Endothelial cell (in vitro differentiated cells): ENCODE measurements at regions not wholly inside any gene's neighbourhood (a gene's known extent, or its start where the extent isn't known, plus 50 kb on each side); places are given as distances from the start of the nearest gene placed in this dataset.

ENCODE experiments used
- DNase-seq: peaks from one replicate; pipeline ENCODE4 v3.0.0; 2021; ENCODE audit warnings: low spot score
- H3K27ac Mint-ChIP-seq: one replicate; pipeline ENCODE4 v1.8.0; 2021; ENCODE audit warnings: mixed read lengths, inconsistent platforms; ENCODE audit not compliant: unreplicated experiment
- H3K27me3 Mint-ChIP-seq: one replicate; pipeline ENCODE4 v1.8.0; 2021; ENCODE audit warnings: mild to moderate bottlenecking, moderate library complexity, mixed read lengths, inconsistent platforms; ENCODE audit not compliant: unreplicated experiment
- H3K36me3 Mint-ChIP-seq: one replicate; pipeline ENCODE4 v1.8.0; 2021; ENCODE audit warnings: mild to moderate bottlenecking, low read depth, mixed read lengths, inconsistent platforms; ENCODE audit not compliant: unreplicated experiment
- H3K4me1 Mint-ChIP-seq: one replicate; pipeline ENCODE4 v1.8.0; 2021; ENCODE audit warnings: mild to moderate bottlenecking, mixed read lengths, inconsistent platforms; ENCODE audit not compliant: unreplicated experiment
- H3K4me3 Mint-ChIP-seq: one replicate; pipeline ENCODE4 v1.8.0; 2021; ENCODE audit warnings: mild to moderate bottlenecking, mixed read lengths, inconsistent platforms; ENCODE audit not compliant: unreplicated experiment
- H3K9me3 Mint-ChIP-seq: one replicate; pipeline ENCODE4 v1.8.0; 2021; ENCODE audit warnings: mixed read lengths, inconsistent platforms; ENCODE audit not compliant: unreplicated experiment
- TF ChIP-seq, protein P1 (sequence below): fragments of 200-600 bp; sonication (generic); IDR thresholded peaks from one replicate; pipeline ENCODE4 v1.5.0; 2021; ENCODE audit warnings: antibody characterized with exemption; ENCODE audit not compliant: unreplicated experiment

- DNase-seq, result no peak
- Mint-ChIP-seq H3K27me3 (peaks cover 2% of the 10 kb centered on the region), H3K9me3 (no peaks in the 10 kb centered on the region), H3K4me3 (no peak overlapping the region), H3K27ac (no peak overlapping the region), H3K36me3 (no peaks in the 10 kb centered on the region), H3K4me1 (no peaks in the 10 kb centered on the region)
- TF ChIP-seq, protein P1, sequence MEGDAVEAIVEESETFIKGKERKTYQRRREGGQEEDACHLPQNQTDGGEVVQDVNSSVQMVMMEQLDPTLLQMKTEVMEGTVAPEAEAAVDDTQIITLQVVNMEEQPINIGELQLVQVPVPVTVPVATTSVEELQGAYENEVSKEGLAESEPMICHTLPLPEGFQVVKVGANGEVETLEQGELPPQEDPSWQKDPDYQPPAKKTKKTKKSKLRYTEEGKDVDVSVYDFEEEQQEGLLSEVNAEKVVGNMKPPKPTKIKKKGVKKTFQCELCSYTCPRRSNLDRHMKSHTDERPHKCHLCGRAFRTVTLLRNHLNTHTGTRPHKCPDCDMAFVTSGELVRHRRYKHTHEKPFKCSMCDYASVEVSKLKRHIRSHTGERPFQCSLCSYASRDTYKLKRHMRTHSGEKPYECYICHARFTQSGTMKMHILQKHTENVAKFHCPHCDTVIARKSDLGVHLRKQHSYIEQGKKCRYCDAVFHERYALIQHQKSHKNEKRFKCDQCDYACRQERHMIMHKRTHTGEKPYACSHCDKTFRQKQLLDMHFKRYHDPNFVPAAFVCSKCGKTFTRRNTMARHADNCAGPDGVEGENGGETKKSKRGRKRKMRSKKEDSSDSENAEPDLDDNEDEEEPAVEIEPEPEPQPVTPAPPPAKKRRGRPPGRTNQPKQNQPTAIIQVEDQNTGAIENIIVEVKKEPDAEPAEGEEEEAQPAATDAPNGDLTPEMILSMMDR, result no peak
Observed at GRCh38 chr20:7123457-7123856, 356.0 kb downstream of the BMP2 start.

GRCh38 chr20:7124120-7124519 lies 356.6 kb downstream of the BMP2 start:
- no peaks in the 10 kb centered on the region for H3K4me1 Mint-ChIP-seq
- H3K36me3 Mint-ChIP-seq, result no peaks in the 10 kb centered on the region
- TF ChIP-seq, protein P1, result no peak
- H3K27me3 Mint-ChIP-seq, result peaks cover 2% of the 10 kb centered on the region
- H3K9me3 Mint-ChIP-seq, result no peaks in the 10 kb centered on the region
- DNase-seq, result no peak
- H3K4me3 Mint-ChIP-seq, result no peak overlapping the region
- H3K27ac Mint-ChIP-seq, result no peak overlapping the region

GRCh38 chr20:7136886-7137285 lies 369.4 kb downstream of the BMP2 start:
- H3K4me1 Mint-ChIP-seq, result no peaks in the 10 kb centered on the region
- no peak overlapping the region for H3K4me3 Mint-ChIP-seq
- no peaks in the 10 kb centered on the region for H3K36me3 Mint-ChIP-seq
- H3K27me3 Mint-ChIP-seq, result no peaks in the 10 kb centered on the region
- H3K27ac Mint-ChIP-seq, result no peak overlapping the region
- TF ChIP-seq, protein P1, result no peak
- no peak for DNase-seq
- H3K9me3 Mint-ChIP-seq, result no peaks in the 10 kb centered on the region

DNA sequence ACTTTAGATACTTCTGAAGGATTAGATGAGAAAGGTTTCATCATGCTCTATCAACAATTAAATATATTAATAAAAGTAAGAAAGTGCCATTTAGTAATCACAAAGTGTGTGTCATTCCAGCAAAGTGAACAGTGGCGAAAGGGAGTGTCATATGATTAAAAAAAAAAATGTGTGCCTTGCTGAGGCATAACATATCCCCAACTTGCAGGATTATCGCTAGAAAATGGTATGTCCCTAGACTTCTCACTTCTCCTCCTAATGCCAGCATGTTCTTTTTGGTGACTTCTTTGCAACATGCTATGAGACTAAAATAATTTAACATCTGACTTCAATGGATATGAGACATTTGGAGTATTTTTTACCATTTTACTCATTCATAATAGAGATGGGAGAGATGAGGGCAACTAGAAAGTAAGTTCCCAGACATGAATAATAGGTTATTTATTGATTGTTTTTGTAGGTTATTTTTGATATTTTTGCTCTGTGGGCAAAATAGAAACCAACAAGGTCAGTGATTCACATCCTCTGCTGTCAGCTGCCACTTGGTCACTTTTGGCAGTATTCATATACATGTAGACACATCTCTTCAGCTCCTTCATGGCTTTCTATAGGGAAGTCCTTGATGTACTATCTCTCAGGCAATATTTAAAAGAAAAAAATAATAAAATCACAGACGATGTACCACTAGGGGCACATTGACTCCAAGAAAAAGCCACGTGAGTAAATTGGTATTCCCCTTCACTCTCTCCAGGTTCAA lies 370.1 kb downstream of the BMP2 start:
- DNase-seq, result no peak
- no peak overlapping the region for H3K4me3 Mint-ChIP-seq
- H3K9me3 Mint-ChIP-seq, result no peaks in the 10 kb centered on the region
- H3K27ac Mint-ChIP-seq, result no peak overlapping the region
- TF ChIP-seq, protein P1, result no peak
- no peaks in the 10 kb centered on the region for H3K4me1 Mint-ChIP-seq
- H3K36me3 Mint-ChIP-seq, result no peaks in the 10 kb centered on the region
- no peaks in the 10 kb centered on the region for H3K27me3 Mint-ChIP-seq

- Mint-ChIP-seq H3K4me1 (no peaks in the 10 kb centered on the region), H3K4me3 (no peak overlapping the region), H3K27me3 (no peaks in the 10 kb centered on the region), H3K9me3 (no peaks in the 10 kb centered on the region), H3K27ac (no peak overlapping the region), H3K36me3 (no peaks in the 10 kb centered on the region)
- DNase-seq, result no peak
- TF ChIP-seq, protein P1, result no peak
Observed at GRCh38 chr20:7144464-7144863, 377.0 kb downstream of the BMP2 start.
